Lower leg skin (tissue), 3 donors: ENCODE measurements at regions not wholly inside any gene's neighbourhood (a gene's known extent, or its start where the extent isn't known, plus 50 kb on each side); places are given as distances from the start of the nearest gene placed in this dataset.

Source experiments
- POLR2A ChIP-seq, 2 donors: fragments of 450-650 bp; IDR thresholded peaks; one replicate each; pipeline ENCODE4 v1.6.1; 2016 to 2017; ENCODE audit warnings: antibody characterized with exemption in 2 of 2, mild to moderate bottlenecking in 1 of 2, moderate library complexity in 1 of 2
- TF ChIP-seq, protein P1 (sequence below), 3 donors: fragments of 450-650 bp; IDR thresholded peaks; one replicate each; pipeline ENCODE4 v1.5.1; 2016; ENCODE audit warnings: antibody characterized with exemption in 3 of 3, mild to moderate bottlenecking in 3 of 3, moderate library complexity in 2 of 3

DNA sequence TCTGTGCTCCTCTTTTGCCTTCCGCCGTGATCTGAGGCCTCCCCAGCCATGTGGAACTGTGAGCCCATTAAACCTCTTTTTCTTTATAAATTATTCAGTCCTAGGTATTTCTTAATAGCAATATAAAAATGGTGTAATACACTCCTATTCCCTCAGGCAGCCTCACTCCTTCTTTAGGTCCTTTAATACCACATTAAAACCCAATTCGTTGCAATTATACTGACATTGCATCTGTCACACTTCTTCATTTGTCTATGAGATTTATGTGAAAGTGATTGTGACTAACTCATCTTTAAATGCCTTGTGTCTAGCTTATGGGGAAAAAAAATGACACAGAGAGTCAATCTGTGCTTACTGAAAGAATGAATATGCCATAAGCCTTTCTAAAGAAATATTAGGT is 1035.2 kb upstream of the SLIT2 start:
- no peak for TF ChIP-seq POLR2A (IDR thresholded peaks at IDR 0.05)
- TF ChIP-seq, protein P1, sequence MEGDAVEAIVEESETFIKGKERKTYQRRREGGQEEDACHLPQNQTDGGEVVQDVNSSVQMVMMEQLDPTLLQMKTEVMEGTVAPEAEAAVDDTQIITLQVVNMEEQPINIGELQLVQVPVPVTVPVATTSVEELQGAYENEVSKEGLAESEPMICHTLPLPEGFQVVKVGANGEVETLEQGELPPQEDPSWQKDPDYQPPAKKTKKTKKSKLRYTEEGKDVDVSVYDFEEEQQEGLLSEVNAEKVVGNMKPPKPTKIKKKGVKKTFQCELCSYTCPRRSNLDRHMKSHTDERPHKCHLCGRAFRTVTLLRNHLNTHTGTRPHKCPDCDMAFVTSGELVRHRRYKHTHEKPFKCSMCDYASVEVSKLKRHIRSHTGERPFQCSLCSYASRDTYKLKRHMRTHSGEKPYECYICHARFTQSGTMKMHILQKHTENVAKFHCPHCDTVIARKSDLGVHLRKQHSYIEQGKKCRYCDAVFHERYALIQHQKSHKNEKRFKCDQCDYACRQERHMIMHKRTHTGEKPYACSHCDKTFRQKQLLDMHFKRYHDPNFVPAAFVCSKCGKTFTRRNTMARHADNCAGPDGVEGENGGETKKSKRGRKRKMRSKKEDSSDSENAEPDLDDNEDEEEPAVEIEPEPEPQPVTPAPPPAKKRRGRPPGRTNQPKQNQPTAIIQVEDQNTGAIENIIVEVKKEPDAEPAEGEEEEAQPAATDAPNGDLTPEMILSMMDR (IDR thresholded peaks at IDR 0.05): no peak
